ACHN (cell line): ENCODE measurements at regions not wholly inside any gene's neighbourhood (a gene's known extent, or its start where the extent isn't known, plus 50 kb on each side); places are given as distances from the start of the nearest gene placed in this dataset.

Source experiments
- DNase-seq: peaks from one replicate; pipeline ENCODE4 v3.0.0-alpha.2; 2015
- in situ Hi-C: cut with HindIII; loops from 2 replicates; pipeline ENCODE4 v1.10.0; 2017; ENCODE audit warnings: low sequenced_read_pairs, low pct_ligation_motif_present, low pct_unique_long_range_greater_than_20kb

- no peak for DNase-seq
- in situ Hi-C loops = no loop called here
Observed at GRCh38 chr4:165744370-165744769, 128.7 kb upstream of the TLL1 start.

GRCh38 chr4:165748321-165748720 is 124.7 kb upstream of the TLL1 start:
- DNase-seq = no peak
- in situ Hi-C loops = no loop called here

- DNase-seq = no peak
- in situ Hi-C loops = no loop called here
Observed at GRCh38 chr4:165751882-165752281, 121.2 kb upstream of the TLL1 start.

- no peak for DNase-seq
- in situ Hi-C loops = no loop called here
Observed at GRCh38 chr4:165754664-165755063, 118.4 kb upstream of the TLL1 start.

- in situ Hi-C loops = no loop called here
- no peak for DNase-seq
Observed at GRCh38 chr4:165756836-165757235, 116.2 kb upstream of the TLL1 start.

GRCh38 chr4:165757451-165757850 is 115.6 kb upstream of the TLL1 start:
- no peak for DNase-seq
- in situ Hi-C loops = no loop called here

GRCh38 chr4:165758086-165758485 is 115.0 kb upstream of the TLL1 start:
- in situ Hi-C loops = no loop called here
- no peak for DNase-seq

GRCh38 chr4:165760182-165760581 is 112.9 kb upstream of the TLL1 start:
- DNase-seq = no peak
- in situ Hi-C loops = no loop called here

- peak; percentile 84 for DNase-seq
- in situ Hi-C loops = no loop called here
Observed at GRCh38 chr4:165761963-165762362, 111.1 kb upstream of the TLL1 start.

GRCh38 chr4:165763640-165764039 is 109.4 kb upstream of the TLL1 start:
- in situ Hi-C loops = no loop called here
- peak; percentile 42 for DNase-seq

GRCh38 chr4:165765053-165765452 is 108.0 kb upstream of the TLL1 start:
- in situ Hi-C loops = no loop called here
- no peak for DNase-seq

- no peak for DNase-seq
- in situ Hi-C loops = no loop called here
Observed at GRCh38 chr4:165766018-165766417, 107.0 kb upstream of the TLL1 start.

GRCh38 chr4:165766976-165767375 is 106.1 kb upstream of the TLL1 start:
- in situ Hi-C loops = no loop called here
- DNase-seq = no peak

GRCh38 chr4:165767671-165768070 is 105.4 kb upstream of the TLL1 start:
- in situ Hi-C loops = no loop called here
- no peak for DNase-seq

- in situ Hi-C loops = no loop called here
- no peak for DNase-seq
Observed at GRCh38 chr4:165768281-165768680, 104.8 kb upstream of the TLL1 start.

- DNase-seq = peak; percentile 28
- in situ Hi-C loops = no loop called here
Observed at GRCh38 chr4:165774326-165774725, 98.7 kb upstream of the TLL1 start.

GRCh38 chr4:165779950-165780670 is 92.9 kb upstream of the TLL1 start:
- DNase-seq = no peak
- in situ Hi-C loops = no loop called here

- DNase-seq = no peak
- in situ Hi-C loops = no loop called here
Observed at GRCh38 chr4:165780735-165781134, 92.3 kb upstream of the TLL1 start.

- DNase-seq = no peak
- in situ Hi-C loops = no loop called here
Observed at GRCh38 chr4:165782623-165783022, 90.4 kb upstream of the TLL1 start.

GRCh38 chr4:165783626-165784025 is 89.4 kb upstream of the TLL1 start:
- in situ Hi-C loops = no loop called here
- DNase-seq = no peak

GRCh38 chr4:165784672-165785071 is 88.4 kb upstream of the TLL1 start:
- in situ Hi-C loops = no loop called here
- no peak for DNase-seq
